HL-60 (cell line): ENCODE measurements at regions not wholly inside any gene's neighbourhood (a gene's known extent, or its start where the extent isn't known, plus 50 kb on each side); places are given as distances from the start of the nearest gene placed in this dataset.

Experiments used
- GABPA ChIP-seq: IDR thresholded peaks from 2 replicates; pipeline ENCODE4 v1.6.1; 2012; ENCODE audit warnings: low read depth
- POLR2AphosphoS5 ChIP-seq: IDR thresholded peaks from 2 replicates; pipeline ENCODE4 v1.6.1; 2012; ENCODE audit warnings: low read depth
- SPI1 ChIP-seq: IDR thresholded peaks from 2 replicates; pipeline ENCODE4 v1.6.1; 2012; ENCODE audit warnings: low read depth, mild to moderate bottlenecking, borderline replicate concordance
- TF ChIP-seq, protein P1 (sequence below): IDR thresholded peaks from one replicate; pipeline ENCODE4 v1.5.1; 2011; ENCODE audit warnings: low read length, control low read depth, inconsistent platforms; ENCODE audit not compliant: insufficient read depth
- TF ChIP-seq, protein P2 (sequence below): IDR thresholded peaks from 2 replicates; pipeline ENCODE4 v1.6.1; 2012; ENCODE audit warnings: low read depth; ENCODE audit not compliant: insufficient replicate concordance

DNA sequence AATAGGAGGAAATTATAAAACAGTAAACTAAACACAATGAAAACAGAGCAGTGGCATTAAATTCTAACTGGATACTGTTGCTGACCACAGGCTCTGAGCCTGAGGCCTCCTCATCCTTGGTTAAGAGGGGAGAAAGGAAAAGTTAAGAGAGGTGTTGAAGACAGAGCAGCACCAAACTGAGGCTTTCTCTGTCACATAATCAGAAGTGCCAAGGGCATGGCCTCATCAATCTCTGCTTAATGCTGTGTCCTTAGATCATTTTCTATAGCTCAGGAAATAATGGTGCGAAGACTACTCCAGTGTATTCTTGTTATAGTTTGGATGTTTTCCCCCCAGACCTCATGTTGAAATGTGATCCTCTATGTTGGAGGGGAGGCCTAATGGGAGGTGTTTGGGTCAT lies 160.9 kb upstream of the SLC1A4 start:
- TF ChIP-seq, protein P1, sequence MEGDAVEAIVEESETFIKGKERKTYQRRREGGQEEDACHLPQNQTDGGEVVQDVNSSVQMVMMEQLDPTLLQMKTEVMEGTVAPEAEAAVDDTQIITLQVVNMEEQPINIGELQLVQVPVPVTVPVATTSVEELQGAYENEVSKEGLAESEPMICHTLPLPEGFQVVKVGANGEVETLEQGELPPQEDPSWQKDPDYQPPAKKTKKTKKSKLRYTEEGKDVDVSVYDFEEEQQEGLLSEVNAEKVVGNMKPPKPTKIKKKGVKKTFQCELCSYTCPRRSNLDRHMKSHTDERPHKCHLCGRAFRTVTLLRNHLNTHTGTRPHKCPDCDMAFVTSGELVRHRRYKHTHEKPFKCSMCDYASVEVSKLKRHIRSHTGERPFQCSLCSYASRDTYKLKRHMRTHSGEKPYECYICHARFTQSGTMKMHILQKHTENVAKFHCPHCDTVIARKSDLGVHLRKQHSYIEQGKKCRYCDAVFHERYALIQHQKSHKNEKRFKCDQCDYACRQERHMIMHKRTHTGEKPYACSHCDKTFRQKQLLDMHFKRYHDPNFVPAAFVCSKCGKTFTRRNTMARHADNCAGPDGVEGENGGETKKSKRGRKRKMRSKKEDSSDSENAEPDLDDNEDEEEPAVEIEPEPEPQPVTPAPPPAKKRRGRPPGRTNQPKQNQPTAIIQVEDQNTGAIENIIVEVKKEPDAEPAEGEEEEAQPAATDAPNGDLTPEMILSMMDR = no peak
- TF ChIP-seq SPI1 (no peak), POLR2AphosphoS5 (no peak), GABPA (no peak)
- TF ChIP-seq, protein P2, sequence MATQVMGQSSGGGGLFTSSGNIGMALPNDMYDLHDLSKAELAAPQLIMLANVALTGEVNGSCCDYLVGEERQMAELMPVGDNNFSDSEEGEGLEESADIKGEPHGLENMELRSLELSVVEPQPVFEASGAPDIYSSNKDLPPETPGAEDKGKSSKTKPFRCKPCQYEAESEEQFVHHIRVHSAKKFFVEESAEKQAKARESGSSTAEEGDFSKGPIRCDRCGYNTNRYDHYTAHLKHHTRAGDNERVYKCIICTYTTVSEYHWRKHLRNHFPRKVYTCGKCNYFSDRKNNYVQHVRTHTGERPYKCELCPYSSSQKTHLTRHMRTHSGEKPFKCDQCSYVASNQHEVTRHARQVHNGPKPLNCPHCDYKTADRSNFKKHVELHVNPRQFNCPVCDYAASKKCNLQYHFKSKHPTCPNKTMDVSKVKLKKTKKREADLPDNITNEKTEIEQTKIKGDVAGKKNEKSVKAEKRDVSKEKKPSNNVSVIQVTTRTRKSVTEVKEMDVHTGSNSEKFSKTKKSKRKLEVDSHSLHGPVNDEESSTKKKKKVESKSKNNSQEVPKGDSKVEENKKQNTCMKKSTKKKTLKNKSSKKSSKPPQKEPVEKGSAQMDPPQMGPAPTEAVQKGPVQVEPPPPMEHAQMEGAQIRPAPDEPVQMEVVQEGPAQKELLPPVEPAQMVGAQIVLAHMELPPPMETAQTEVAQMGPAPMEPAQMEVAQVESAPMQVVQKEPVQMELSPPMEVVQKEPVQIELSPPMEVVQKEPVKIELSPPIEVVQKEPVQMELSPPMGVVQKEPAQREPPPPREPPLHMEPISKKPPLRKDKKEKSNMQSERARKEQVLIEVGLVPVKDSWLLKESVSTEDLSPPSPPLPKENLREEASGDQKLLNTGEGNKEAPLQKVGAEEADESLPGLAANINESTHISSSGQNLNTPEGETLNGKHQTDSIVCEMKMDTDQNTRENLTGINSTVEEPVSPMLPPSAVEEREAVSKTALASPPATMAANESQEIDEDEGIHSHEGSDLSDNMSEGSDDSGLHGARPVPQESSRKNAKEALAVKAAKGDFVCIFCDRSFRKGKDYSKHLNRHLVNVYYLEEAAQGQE = no peak
